NCI-H526 treated with DMSO at 0.1 percent for 48 hours (cell line): ENCODE measurements at regions not wholly inside any gene's neighbourhood (a gene's known extent, or its start where the extent isn't known, plus 50 kb on each side); places are given as distances from the start of the nearest gene placed in this dataset.

Source experiments
- DNase-seq: peaks from one replicate; lab custom pipeline; 2025; lab: John Stamatoyannopoulos, UW

DNA sequence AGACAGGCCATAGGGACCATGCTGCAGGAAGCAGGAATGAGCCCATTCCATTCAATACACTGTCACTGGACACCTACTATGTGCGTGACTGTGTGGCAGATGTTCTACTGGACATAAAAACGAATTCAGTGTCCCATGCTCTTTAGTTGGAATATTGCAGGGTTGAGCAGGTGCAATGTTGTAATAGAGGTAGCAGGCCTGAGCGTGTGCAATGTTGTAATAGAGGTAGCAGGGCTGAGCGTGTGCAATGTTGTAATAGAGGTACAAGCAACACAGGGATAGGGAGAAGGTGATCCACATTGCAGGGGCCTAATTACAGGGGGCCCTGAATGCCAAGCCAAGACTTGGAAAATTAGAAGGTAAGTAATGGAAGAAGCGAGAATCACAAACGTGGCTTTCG lies 261.4 kb upstream of the HES1 start:
- no peak for DNase-seq

DNA sequence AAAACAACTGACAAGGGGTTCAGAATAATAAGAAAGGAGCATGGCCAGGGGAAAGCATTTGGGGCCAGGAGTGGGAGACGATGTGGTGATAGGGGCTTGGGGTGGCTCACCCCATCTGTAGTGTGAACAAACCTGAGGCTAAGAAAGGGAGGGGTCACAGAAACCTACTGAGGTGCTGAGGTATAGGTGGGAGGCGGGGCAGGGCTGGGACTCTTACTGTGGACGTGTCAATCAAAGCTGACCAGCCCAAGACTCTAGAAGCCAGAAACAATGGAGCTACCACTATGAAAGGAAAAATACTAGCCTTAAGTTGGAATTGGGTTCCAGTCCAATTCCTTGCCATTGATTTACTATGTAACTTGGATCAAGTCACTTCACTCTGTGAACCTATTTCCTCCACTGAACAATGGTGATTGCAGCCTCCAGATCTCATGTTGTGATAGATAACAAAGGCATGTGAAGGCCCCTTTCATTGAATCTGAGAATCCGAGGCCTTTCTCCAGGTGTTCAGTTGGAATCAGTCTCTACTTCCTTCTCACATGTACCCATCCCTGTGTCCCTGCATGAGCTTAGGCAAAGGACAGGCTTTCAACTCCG lies 260.9 kb upstream of the HES1 start:
- DNase-seq: no peak

DNA sequence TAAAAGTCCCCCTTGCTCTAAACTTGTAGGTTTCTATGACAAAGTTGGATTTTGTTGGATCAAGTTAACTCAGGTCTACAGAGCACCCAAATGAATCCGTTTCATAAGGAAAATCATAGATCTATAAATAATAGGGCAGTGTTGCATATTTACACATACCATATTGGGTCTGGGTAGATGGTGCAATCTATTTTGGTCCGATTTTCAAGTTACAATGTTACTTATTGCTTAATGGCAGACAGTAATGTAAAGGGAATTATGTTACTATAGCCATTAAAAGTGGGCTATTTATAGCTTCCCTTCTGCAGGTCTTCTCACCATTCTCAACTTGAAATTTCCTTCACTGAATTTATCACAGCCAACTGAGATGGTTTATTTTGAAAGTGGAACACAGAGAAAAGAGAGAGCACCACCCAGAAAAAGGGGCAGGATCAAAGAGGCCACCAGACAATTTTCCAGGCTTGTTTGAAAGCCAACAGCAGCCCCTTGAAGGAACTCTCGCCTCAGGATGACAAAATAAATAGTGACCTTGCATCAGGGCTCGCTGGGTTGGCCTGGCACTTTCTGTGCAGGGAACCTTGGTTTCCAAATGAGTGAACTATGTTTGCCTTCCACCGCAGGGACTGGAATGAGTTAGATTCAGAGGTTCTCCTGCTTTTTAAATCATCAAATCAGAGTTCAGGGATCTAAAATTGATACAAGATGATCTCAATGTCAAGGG lies 260.2 kb upstream of the HES1 start:
- no peak for DNase-seq

DNA sequence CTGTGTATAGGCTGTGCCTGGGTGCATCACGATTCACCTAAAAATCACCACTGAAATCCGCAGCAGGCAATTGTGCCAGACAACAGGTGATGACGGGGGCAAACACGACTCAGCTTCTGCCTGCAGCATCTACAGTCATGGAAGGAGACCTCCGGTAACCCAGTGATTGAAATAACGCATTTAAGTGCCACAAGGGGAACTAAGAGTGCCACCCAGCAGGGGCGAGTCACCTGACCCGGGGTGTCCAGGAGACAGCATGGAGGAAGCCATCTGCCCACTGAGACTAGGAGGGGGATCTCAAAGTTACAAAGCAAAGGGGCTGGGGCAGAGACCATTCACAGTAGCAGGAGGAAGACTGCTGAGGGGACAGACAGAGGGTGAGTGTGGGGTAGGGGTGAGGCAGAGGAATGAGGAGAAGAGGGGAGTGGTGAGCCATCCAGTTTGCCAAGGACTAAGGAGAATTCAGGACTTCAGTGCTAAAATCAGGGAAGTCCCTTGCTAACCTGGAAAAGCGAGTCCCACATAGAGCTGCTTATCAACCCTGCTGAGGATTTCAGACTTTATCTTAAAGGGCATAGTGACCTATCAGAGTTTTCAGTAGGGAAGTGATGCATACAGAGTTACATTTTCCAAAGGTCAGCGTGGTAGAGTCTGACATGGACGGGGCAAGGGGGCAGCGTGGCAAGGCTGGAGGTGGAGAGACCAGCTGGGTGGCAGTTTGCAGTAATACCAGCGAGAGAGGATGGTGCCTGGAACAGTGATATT lies 256.7 kb upstream of the HES1 start:
- DNase-seq: no peak

DNA sequence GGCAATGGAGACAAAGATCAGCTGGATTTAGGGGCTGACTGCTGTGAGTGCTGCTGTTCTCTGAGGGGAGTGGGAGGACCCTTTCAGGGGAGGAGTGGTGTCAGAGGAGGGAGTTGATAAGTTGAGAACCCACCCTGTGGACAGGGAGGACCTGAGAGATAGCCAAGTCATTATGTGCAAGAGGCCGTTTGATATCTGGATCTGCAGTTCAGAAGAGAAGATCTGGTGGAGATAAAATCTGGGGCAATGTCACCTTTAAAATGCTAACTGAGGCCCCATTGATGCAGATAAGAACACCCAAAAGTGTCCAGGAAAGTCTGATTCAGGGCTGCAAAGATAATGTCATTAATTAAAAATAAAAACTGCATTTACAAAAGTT lies 256.1 kb upstream of the HES1 start:
- no peak for DNase-seq

DNA sequence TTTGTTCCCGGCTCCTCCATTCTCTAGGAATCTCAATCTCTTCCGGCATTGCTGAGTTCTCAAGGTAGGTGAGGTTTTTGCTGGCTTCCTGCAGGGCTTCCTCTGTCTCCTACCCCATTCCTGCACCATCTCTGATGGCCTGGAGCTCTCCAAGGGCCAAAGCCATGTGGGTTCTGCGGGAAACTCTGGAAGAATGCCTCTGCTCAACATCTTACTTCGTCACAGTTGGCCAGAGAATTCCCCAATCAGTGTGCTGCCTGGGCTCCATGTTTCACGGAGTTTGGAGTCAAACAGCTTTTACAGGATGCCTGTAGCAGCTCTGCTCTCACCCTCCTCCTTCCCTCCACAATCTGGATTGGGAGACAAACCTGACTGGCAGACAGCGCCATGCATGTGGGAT lies 253.9 kb upstream of the HES1 start:
- no peak for DNase-seq

DNA sequence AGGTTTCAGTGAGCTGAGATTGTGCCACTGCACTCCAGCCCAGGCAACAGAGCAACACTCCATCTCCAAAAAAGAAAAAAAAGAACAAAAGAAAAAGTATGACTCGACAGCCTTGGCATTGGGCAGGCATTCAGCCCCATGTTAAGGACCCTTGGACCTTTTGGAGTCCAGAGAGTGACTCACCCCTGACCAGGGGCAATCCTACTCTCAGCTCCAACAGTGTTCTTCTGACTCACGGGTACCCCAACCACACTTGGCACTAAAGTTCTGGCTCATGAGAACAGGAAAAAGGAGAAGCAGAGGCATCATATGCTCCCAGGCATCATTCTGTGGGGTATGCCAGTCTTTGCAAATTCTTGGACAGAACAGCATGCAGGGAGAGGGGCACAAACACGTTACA lies 252.4 kb upstream of the HES1 start:
- no peak for DNase-seq

DNA sequence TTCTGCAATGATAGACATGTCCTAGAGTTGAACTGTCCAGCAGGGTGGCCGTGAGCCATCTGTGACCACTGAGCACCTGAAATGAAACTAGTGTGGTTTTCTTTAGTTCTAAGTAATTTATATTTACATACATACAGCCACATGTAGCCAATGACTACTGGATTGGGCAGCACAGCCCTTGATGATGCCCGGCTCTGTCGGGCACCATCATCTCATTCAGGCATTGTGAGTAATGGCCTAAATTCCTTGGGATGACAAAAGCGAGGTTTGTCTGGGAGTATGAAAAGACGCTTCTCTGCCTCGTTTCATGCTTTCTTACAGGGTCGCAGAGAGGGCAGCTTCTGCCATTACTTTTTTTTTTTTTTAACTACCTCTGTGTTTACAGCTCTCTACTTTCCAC lies 251.9 kb upstream of the HES1 start:
- DNase-seq: no peak

DNA sequence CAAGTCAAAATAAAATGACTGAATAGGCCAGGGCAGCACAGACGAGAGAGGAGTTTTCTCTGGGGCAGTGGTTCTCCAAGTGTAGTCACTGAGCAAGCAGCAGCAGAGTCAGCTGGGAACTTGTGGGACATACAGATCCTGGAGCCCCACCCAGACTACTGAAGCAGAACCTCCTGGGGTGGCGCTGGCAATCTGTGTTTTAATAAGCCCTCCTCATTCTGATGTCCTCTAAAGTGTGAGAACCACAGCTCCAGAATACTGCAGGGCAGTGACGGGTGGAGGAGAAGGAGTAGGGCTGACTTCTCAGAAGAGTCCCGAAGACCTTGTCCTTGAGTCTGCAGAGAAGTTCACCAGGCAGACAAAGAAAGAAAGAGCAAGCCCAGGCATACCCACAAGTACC lies 251.3 kb upstream of the HES1 start:
- DNase-seq: no peak

DNA sequence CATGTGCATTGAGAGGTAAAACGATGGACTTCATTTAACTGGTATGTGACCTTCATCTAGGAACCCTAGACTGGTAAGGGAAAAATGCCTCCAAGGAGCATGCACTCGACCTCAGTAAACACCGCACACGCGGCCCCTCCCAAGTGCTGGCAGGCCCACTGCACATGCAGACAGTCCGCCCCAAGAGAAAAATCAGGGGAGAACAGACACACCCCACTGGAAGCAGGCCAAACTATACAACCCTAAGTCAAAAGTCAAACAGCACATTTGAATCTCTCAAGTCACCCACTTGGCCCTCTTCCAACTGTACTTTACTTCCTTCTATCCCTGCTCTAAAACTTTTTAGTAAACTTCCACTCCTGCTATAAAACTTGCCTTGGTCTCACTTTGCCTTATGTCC lies 250.1 kb upstream of the HES1 start:
- no peak for DNase-seq

DNA sequence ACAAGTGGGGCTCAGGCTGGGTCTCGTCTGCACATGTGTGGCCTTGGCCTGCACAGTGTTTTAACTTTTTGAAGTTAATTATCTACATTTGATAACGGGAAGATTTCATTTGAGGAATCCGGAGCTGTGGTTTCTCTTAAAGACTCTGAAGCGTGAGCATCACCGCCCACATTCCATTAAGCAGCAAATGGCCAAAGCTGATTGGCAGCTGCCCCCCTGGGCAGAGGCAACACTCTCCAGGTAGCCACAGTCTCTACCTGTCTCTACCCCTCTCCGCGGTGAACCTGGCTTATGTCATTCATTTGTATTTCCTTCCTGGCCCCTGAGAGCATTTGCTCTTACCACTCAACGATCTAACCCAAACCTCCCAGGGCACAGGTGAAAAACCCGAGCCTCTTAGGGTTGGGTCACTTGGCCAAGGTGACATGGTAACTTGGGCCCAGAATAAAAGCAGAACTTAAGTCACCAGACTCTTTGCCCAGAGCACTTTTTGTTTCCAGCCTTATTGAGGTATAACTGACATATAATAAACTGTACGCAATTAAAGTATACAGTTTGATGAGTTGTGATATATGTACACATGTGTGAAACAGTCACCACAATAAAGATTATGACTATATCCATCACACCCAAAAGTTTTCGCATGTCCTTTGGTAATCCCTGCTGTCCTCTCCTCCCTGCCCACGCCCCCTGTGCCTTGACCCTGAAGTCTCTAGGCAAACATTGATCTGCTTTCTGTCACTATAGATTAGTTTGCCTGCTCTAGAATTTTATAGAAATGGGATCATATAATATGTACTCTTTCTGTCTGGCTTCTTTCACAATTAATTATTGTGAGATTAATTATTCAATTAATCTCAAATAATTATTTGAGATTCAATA lies 245.7 kb upstream of the HES1 start:
- DNase-seq: no peak

DNA sequence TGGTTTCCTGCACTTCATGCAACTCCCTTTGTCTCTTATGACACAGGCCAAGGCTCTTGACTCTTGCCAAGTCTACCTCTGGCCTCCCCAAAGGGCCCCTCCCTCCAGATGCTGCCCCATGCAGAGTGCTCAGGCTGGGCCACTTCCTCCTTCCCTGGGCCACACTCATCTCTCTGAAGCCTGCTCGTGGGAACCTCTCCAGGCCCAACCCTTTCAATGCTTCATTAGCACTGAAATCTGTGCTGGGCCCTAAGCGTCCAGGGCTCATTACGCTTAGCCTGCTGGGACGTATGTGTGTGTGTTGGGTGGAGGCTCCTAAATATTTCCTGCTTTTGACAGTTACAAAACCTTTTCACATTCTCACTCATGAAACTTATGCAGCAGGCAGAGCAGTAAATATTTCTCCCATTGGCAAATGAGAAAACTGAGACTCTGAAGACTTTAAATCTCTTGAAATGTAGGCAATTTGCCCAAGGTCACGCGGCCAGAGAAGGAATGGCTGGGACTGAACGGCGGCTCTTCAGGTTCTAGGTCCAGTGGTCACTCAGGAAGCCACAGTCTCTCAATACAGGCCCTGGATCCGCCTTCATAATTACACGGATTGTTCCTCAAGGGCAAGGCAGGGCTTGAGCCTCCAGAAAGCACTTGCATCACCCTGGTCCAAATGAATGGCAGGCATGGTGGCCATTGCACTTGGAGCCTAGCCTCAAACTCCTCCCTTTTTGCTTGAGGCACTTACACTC lies 241.7 kb upstream of the HES1 start:
- no peak for DNase-seq

DNA sequence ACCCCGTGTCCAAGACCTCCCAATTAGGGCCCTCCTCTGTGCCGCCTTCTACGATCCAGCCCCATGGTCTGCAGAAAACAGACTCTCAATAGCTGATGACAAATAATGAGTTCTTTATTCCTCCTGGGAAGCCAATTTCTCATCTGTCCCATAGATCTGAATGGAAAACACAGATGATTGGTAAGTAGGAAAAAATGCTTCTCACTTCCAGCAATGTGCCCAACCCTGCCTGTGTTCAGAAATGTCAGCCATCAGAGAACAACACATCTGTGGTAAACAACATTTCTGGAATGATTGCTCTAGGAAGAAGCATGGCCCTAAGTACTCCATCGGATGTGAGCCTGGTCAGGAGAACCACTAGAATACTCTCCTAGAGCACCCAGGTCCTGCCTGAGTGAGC lies 240.5 kb upstream of the HES1 start:
- DNase-seq: no peak

DNA sequence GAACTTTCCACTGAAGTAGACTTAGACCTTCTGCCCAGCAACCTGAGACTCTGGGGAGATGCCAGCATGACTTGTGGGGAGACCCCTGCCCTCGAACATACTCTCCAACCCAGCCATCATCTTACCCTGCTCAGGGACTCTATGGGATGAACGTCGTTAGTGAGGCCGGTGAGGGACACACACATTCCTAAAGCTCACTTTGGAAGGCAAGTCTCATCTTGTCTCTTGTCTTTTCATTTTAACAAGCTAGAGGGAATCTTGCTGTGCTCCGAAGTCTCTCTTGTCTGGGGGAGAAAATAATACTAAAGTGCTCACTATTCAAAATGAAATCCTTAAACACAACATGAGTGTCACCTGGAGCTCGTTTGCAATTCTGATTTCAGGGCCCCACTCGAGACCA lies 239.5 kb upstream of the HES1 start:
- no peak for DNase-seq

DNA sequence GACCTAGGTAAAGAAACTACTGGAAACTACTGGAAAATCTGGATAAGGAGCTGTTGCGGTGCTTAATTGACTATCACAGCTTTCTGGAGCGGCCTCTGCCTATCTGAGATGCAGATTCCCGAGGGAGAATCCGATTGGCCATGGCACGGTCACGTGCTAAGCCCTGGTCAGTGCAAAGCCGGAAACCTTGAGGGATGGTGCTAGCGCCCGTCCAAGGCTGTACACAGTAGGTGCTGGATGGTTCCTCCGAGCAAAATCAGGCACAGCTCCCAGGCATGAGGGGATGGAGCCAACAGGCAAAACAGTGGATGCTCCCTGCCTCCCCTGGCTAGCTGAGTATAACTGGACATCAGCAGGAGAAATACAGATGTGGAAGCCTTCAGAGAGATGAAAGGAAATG lies 238.7 kb upstream of the HES1 start:
- DNase-seq: no peak

DNA sequence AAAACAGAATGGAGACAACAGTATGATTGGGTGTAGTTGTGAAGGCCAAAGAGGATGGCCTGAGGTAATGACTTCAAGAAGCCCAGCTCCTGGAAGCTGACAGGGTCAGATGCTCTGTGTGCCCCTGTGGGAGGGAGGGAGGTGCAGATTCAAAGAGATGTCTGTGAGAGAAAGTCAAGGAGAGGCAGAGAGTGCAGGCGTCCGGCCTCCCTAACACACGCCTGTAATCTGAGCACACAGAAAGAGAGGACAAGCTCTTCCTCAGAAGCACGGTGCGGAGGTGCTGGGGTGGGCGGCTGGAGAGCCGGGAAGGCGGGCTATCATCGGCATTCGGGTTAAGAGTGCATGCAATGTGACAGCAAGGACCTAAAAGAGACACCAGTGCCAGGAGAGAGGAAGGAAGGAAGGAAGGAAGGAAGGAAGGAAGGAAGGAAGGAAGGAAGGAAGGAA lies 238.2 kb upstream of the HES1 start:
- DNase-seq: no peak

DNA sequence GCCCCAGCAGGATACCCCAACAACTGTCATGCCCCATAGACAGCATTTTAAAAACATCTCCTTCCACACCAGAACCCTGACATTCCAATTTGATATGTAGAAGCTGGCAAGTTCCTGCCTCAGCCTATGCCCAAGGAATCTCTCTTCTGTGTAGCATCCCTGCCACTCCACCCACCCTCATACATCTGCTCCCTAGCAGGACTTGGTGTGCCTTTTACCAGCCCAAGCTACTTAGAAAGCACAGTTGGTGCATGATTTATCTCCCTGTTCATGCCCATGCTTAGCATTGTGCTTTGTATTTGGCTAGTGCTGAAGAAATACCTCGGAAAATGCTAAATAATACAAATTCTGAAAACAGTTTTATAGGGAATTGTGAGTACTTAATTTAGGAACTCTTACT lies 236.9 kb upstream of the HES1 start:
- no peak for DNase-seq

DNA sequence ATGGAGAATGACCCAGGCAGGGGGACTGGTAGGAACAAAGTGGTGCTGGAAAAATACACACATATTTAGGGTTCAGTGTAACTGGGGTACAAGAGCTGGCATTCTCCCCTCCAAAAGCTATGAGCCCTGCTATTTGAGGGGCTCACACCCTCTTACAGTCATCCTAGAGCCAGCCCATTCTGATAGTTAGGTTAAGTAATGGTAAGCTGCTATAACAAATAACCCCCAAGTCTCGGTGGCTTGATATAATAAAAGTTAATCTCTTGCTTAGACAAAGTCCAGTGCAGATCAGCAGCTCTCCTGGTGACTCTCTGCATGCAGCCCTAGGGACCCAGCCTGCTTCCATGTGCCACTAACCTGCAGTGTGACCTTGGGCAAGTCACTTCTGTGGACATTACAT lies 234.9 kb upstream of the HES1 start:
- DNase-seq: no peak

DNA sequence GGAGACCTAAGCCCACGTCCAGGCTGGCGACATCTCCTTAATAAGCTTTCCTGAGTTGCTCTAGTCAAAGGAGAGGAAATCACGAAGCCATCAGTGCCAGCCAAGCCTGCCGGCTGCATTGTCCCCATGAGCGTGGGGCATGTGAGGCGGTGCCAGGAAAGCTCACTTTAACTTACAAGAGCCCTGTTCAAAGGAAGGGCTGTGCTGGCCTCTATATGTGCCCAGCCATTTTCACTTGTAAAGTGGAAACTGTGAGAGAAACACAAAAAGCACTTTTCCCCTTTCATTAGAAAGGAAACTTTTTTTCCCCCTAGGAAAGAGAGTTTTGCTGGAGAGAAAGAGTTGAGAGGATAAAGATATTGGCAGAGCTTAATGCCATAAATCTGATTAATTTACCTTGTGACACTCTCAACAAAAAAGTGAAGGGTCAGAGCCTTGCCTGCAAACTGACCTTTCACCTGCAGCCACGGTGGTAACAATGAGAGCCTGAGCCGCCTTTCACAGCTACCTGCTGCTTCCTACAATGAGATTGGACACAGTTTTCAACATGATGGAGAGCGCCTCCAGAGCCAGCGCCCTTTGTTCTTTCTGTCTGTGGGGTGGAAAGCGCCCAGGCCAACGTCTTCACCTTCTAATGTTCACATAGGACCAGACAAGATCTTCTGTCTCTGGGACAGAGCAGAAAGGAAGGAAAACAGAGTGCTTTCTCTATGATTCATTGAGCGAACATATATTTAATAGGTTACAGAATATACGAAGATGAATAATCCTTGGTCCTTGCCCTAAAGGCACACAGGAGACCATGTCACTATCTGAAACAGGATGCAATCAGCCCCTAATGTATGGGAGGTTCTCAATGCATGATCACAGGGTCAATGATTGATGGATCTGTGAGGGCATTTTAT lies 233.1 kb upstream of the HES1 start:
- no peak for DNase-seq

DNA sequence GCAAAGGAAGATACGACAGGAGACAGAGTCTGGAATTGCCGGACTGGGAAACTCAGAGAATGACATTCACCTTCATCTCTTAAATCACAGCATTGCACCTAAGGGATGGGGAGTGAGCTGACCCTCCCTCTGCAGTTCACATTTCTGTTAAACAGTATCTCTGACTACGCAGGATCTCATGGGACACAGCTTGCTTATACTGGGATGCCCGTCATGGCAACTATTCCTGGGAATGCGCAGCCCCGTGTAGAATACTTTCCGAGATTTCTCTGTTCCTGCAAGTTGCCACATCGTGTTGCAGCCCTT lies 232.5 kb upstream of the HES1 start:
- DNase-seq: no peak

DNA sequence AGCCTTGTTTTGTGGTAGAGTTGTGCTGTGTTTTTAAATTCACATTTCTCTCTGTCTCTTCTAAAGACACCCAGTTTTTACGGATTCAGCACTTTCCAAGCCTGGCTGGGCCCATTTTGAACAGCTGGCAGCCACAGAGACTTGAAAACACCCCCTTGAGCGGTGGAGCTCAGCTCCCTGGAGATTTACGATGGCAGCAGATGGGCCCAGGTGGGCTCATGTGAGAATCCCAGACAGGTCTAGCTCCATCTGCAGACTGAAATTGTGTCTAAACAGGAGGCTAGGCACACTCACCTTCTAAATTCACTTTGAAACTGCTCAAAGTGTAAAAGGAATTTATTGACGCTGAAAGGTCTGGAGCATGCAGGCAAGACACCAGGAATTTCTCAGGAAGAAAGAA lies 232.0 kb upstream of the HES1 start:
- no peak for DNase-seq
